HL-60 (cell line): ENCODE measurements at regions not wholly inside any gene's neighbourhood (a gene's known extent, or its start where the extent isn't known, plus 50 kb on each side); places are given as distances from the start of the nearest gene placed in this dataset.

ENCODE experiments used
- GABPA ChIP-seq: IDR thresholded peaks from 2 replicates; pipeline ENCODE4 v1.6.1; 2012; ENCODE audit warnings: low read depth
- POLR2AphosphoS5 ChIP-seq: IDR thresholded peaks from 2 replicates; pipeline ENCODE4 v1.6.1; 2012; ENCODE audit warnings: low read depth
- TF ChIP-seq, protein P1 (sequence below): IDR thresholded peaks from one replicate; pipeline ENCODE4 v1.5.1; 2011; ENCODE audit warnings: low read length, control low read depth, inconsistent platforms; ENCODE audit not compliant: insufficient read depth
- TF ChIP-seq, protein P2 (sequence below): IDR thresholded peaks from 2 replicates; pipeline ENCODE4 v1.6.1; 2012; ENCODE audit warnings: low read depth; ENCODE audit not compliant: insufficient replicate concordance

DNA sequence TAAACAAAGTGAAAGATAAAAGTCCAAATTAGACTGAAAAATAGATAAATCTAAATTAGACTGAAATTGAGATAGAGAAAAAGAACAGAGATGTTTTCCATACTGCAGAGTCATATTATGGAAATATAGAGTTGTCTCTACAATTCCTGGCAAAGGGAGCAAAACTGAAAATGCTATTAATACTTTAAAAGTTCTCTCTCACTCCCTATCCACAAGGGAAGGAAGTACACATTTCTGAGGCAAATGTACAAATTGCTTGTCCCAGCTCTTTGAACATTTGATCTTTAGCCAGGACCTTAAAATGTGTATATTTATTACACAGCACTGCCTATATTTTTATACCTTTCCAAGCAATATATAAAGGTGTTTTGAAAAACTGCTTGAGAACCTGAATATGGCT is 225.1 kb upstream of the SEMA6D start:
- TF ChIP-seq, protein P1, sequence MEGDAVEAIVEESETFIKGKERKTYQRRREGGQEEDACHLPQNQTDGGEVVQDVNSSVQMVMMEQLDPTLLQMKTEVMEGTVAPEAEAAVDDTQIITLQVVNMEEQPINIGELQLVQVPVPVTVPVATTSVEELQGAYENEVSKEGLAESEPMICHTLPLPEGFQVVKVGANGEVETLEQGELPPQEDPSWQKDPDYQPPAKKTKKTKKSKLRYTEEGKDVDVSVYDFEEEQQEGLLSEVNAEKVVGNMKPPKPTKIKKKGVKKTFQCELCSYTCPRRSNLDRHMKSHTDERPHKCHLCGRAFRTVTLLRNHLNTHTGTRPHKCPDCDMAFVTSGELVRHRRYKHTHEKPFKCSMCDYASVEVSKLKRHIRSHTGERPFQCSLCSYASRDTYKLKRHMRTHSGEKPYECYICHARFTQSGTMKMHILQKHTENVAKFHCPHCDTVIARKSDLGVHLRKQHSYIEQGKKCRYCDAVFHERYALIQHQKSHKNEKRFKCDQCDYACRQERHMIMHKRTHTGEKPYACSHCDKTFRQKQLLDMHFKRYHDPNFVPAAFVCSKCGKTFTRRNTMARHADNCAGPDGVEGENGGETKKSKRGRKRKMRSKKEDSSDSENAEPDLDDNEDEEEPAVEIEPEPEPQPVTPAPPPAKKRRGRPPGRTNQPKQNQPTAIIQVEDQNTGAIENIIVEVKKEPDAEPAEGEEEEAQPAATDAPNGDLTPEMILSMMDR, result no peak
- TF ChIP-seq POLR2AphosphoS5 (no peak), GABPA (no peak)
- TF ChIP-seq, protein P2, sequence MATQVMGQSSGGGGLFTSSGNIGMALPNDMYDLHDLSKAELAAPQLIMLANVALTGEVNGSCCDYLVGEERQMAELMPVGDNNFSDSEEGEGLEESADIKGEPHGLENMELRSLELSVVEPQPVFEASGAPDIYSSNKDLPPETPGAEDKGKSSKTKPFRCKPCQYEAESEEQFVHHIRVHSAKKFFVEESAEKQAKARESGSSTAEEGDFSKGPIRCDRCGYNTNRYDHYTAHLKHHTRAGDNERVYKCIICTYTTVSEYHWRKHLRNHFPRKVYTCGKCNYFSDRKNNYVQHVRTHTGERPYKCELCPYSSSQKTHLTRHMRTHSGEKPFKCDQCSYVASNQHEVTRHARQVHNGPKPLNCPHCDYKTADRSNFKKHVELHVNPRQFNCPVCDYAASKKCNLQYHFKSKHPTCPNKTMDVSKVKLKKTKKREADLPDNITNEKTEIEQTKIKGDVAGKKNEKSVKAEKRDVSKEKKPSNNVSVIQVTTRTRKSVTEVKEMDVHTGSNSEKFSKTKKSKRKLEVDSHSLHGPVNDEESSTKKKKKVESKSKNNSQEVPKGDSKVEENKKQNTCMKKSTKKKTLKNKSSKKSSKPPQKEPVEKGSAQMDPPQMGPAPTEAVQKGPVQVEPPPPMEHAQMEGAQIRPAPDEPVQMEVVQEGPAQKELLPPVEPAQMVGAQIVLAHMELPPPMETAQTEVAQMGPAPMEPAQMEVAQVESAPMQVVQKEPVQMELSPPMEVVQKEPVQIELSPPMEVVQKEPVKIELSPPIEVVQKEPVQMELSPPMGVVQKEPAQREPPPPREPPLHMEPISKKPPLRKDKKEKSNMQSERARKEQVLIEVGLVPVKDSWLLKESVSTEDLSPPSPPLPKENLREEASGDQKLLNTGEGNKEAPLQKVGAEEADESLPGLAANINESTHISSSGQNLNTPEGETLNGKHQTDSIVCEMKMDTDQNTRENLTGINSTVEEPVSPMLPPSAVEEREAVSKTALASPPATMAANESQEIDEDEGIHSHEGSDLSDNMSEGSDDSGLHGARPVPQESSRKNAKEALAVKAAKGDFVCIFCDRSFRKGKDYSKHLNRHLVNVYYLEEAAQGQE, result no peak
